WERI-Rb-1 (cell line): ENCODE measurements at regions not wholly inside any gene's neighbourhood (a gene's known extent, or its start where the extent isn't known, plus 50 kb on each side); places are given as distances from the start of the nearest gene placed in this dataset.

ENCODE experiments used
- DNase-seq: peaks from one replicate; pipeline ENCODE4 v3.0.0-alpha.2; 2020
- H3K27ac ChIP-seq: fragments of 250-450 bp; sonication (Bioruptor Pico); 2 replicates; pipeline ENCODE4 v1.5.1; 2020; ENCODE audit warnings: mild to moderate bottlenecking, moderate library complexity
- H3K27me3 ChIP-seq: fragments of 250-450 bp; sonication (Bioruptor Pico); 2 replicates; pipeline ENCODE4 v1.5.1; 2021; ENCODE audit warnings: mild to moderate bottlenecking, low read depth, moderate library complexity; ENCODE audit not compliant: insufficient read depth, severe bottlenecking
- H3K36me3 ChIP-seq: fragments of 250-450 bp; sonication (Bioruptor Pico); 2 replicates; pipeline ENCODE4 v1.5.1; 2020; ENCODE audit warnings: mild to moderate bottlenecking, moderate library complexity
- H3K4me3 ChIP-seq: 2 replicates; pipeline ENCODE4 v1.5.1; 2011; ENCODE audit warnings: low read depth, mild to moderate bottlenecking, control low read depth, low read length
- H3K9me3 ChIP-seq: fragments of 250-450 bp; sonication (Bioruptor Pico); 2 replicates; pipeline ENCODE4 v1.5.1; 2021; ENCODE audit warnings: mild to moderate bottlenecking, moderate library complexity; ENCODE audit not compliant: severe bottlenecking
- CTCF ChIP-seq: IDR thresholded peaks from 2 replicates; pipeline ENCODE4 v1.5.1; 2011; ENCODE audit warnings: low read depth, mild to moderate bottlenecking, control low read depth, inconsistent platforms, low read length

GRCh38 chr2:140011287-140011686 lies 1231.1 kb upstream of the NXPH2 start:
- H3K27me3 ChIP-seq = no peaks in the 10 kb centered on the region
- H3K36me3 ChIP-seq = no peaks in the 10 kb centered on the region
- TF ChIP-seq CTCF = no peak

GRCh38 chr2:140002110-140002509 lies 1221.9 kb upstream of the NXPH2 start:
- no peak for DNase-seq
- Histone ChIP-seq H3K4me3 (no peak overlapping the region), H3K27me3 (no peaks in the 10 kb centered on the region), H3K27ac (no peak overlapping the region), H3K36me3 (no peaks in the 10 kb centered on the region), H3K9me3 (no peaks in the 10 kb centered on the region)
- no peak for TF ChIP-seq CTCF

More at GRCh38 chr2:140011287-140011686, 1231.1 kb upstream of the NXPH2 start:
- Histone ChIP-seq H3K4me3 (no peak overlapping the region), H3K9me3 (no peaks in the 10 kb centered on the region), H3K27ac (no peak overlapping the region)
- DNase-seq = no peak

- TF ChIP-seq CTCF = no peak
- Histone ChIP-seq H3K27me3 (no peaks in the 10 kb centered on the region), H3K27ac (no peak overlapping the region), H3K36me3 (no peaks in the 10 kb centered on the region), H3K4me3 (no peak overlapping the region), H3K9me3 (no peaks in the 10 kb centered on the region)
- no peak for DNase-seq
These were observed 1212.6 kb upstream of the NXPH2 start for GRCh38 chr2:139992711-139993345.

GRCh38 chr2:139992078-139992477 lies 1211.9 kb upstream of the NXPH2 start:
- no peak overlapping the region for H3K27ac ChIP-seq
- H3K9me3 ChIP-seq = no peaks in the 10 kb centered on the region
- peak; percentile 22 for DNase-seq
- H3K36me3 ChIP-seq = no peaks in the 10 kb centered on the region
- TF ChIP-seq CTCF = peak; percentile 47
- H3K27me3 ChIP-seq = no peaks in the 10 kb centered on the region
- no peak overlapping the region for H3K4me3 ChIP-seq

GRCh38 chr2:139990646-139991335 lies 1210.6 kb upstream of the NXPH2 start:
- no peak for DNase-seq
- no peak overlapping the region for H3K27ac ChIP-seq
- TF ChIP-seq CTCF = no peak
- H3K27me3 ChIP-seq = no peaks in the 10 kb centered on the region
- no peak overlapping the region for H3K4me3 ChIP-seq
- H3K9me3 ChIP-seq = no peaks in the 10 kb centered on the region
- H3K36me3 ChIP-seq = no peaks in the 10 kb centered on the region
